Ovary (tissue), 3 donors: ENCODE measurements at regions not wholly inside any gene's neighbourhood (a gene's known extent, or its start where the extent isn't known, plus 50 kb on each side); places are given as distances from the start of the nearest gene placed in this dataset.

ENCODE experiments used
- EP300 ChIP-seq: sonication (generic); formaldehyde crosslinking; IDR thresholded peaks from one replicate; pipeline ENCODE4 v1.6.1; 2017; ENCODE audit warnings: antibody characterized with exemption
- POLR2A ChIP-seq: fragments of 450-650 bp; IDR thresholded peaks from one replicate; pipeline ENCODE4 v1.6.1; 2017; ENCODE audit warnings: antibody characterized with exemption, mild to moderate bottlenecking, moderate library complexity
- TF ChIP-seq, protein P1 (sequence below), 3 donors: fragments of 450-650 bp in 2 of 3; fragments of 200-600 bp in 1 of 3; IDR thresholded peaks; one replicate each; pipeline versions ENCODE4 v1.5.1 to v1.8.0; 2016 to 2022; ENCODE audit warnings: antibody characterized with exemption in 3 of 3, mild to moderate bottlenecking in 1 of 3
- donor health status: DM: no; HTN: no; CAD: no.

DNA sequence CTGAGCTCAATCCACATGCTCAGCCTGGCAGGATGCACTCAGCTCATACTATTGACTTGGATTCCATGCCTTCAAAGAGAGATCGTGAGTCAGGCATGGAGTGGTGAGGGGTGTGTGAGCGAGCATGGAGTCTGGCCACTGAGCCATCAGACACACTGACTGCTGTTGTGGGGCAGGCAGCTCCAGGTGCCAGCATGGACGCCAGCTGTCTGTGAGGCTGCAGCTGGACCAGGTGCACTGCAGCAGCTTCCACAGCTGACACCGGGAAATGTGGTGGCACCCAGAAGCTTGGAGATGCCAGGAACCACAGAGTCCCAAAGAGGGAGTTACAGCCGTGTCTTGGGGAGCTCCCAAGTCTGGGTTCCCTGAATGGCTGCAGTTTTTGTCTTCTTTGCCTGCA is 1026.4 kb upstream of the ADGRL3 start:
- no peak for TF ChIP-seq EP300
- TF ChIP-seq, protein P1, sequence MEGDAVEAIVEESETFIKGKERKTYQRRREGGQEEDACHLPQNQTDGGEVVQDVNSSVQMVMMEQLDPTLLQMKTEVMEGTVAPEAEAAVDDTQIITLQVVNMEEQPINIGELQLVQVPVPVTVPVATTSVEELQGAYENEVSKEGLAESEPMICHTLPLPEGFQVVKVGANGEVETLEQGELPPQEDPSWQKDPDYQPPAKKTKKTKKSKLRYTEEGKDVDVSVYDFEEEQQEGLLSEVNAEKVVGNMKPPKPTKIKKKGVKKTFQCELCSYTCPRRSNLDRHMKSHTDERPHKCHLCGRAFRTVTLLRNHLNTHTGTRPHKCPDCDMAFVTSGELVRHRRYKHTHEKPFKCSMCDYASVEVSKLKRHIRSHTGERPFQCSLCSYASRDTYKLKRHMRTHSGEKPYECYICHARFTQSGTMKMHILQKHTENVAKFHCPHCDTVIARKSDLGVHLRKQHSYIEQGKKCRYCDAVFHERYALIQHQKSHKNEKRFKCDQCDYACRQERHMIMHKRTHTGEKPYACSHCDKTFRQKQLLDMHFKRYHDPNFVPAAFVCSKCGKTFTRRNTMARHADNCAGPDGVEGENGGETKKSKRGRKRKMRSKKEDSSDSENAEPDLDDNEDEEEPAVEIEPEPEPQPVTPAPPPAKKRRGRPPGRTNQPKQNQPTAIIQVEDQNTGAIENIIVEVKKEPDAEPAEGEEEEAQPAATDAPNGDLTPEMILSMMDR (IDR thresholded peaks at IDR 0.05) = no peak
- TF ChIP-seq POLR2A = no peak
